GM21447 (cell line): ENCODE measurements at regions not wholly inside any gene's neighbourhood (a gene's known extent, or its start where the extent isn't known, plus 50 kb on each side); places are given as distances from the start of the nearest gene placed in this dataset.
"Not testable (repeated sequence)": the region's sequence is repeated elsewhere in the genome, so short reads cannot be mapped to it uniquely, and the experiment has no call there.

Experiments used
- ATAC-seq: cut with Tn5 transposase; IDR thresholded peaks from one replicate; pipeline ENCODE4 v1.9.1; 2021; ENCODE audit not compliant: unreplicated experiment

- no peak for ATAC-seq
These were observed 457.0 kb downstream of the EPM2A start for GRCh38 chr6:145278163-145278807.

GRCh38 chr6:145279551-145279950 is 455.8 kb downstream of the EPM2A start:
- no peak for ATAC-seq

GRCh38 chr6:145279993-145280392 is 455.3 kb downstream of the EPM2A start:
- ATAC-seq = no peak

GRCh38 chr6:145283209-145283608 is 452.1 kb downstream of the EPM2A start:
- not testable (repeated sequence) for ATAC-seq

- no peak for ATAC-seq
These were observed 451.5 kb downstream of the EPM2A start for GRCh38 chr6:145283856-145284255.

GRCh38 chr6:145286916-145287315 is 448.4 kb downstream of the EPM2A start:
- ATAC-seq = no peak

- no peak for ATAC-seq
These were observed 445.7 kb downstream of the EPM2A start for GRCh38 chr6:145289573-145289972.

DNA sequence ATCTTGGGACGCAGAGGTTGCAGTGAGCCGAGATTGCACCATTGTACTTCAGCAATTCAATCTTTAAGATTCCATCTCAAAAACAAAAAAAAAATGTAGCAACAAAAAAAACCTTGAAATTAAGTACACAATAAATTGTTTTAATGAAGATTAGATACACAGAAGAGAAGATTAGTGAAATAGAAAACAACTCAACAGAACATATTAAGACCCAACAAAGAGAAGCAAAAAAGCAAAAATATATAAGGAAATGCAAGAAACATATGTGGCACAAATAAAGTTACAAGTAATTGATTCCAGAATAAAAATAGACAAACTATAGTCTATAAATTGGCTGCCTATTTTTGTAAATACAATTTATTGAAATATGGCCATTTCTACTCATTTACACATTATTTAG is 445.2 kb downstream of the EPM2A start:
- ATAC-seq = no peak

DNA sequence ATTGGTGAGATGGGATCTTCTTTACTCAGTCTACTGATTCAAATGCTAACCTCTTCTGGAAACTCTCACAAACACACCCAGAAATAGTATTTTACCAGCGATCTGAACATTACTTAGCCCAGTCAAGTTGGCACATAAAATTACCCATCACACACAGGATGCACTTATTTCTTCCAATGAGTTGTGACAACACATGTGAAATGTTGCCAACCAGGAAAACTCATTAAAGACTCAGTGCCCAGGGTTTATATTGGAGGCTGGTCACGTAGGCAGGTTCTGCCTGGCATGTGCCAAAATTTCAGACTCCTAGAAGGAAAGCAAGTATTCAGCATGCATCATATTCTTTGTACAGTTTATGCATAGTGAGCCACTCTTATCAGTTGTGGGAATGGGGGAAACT is 443.3 kb downstream of the EPM2A start:
- ATAC-seq = no peak

DNA sequence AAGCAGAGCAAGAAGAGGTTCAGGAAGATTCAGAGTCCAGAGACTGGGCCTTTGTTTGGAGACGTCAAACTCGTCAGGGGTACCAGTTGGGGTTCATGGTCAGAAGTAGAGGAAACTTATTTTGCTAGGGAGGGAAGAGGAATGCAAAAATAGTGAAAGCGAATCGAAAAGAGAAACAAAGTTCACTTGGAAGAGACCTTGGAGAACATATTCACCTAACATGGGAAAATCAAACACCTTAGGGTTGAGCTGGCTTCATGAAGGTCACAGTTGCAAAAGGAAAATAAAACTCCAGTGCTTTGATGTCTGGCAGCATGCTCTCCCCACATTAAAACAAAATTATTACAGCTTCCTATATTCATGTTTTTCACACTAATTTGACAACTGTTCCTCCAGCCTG is 440.4 kb downstream of the EPM2A start:
- ATAC-seq = no peak

DNA sequence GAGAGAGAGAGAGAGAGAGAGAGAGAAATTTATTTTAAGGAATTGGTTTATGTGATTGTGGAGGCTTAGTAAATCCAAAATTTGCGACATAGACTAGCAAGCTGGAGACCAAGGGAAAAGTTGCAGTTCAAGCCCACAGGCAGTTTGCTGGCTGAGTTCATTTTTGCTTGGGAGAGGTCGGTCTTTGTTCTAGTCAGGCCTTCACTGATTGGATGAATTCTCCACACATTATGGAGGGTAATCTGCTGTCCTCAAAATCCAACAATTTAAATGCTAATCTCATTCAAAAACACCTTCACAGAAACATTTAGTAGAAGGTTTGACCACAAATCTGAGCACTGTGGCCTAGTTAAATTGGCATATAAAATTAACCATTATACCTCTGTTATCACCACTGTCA is 439.6 kb downstream of the EPM2A start:
- ATAC-seq = no peak

- no peak for ATAC-seq
These were observed 429.6 kb downstream of the EPM2A start for GRCh38 chr6:145305670-145306069.

DNA sequence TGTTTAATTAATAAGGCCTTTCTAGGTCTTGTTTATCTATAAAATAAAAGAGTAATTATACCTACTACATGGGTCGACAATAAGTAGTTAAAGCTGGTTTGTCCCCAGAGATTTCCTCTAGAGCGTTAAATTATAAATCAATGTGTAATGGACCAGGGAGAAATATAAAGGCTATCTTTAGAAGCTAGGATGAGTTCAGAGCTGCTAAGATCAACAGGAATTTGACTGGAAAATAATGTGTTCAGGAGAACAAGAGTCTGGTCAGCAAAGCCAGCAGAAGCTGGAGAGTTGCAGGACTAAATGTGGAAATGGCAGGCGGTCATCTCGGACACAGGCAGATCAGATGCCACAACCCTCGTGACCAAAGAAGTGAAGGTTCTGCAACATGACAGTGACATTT is 428.8 kb downstream of the EPM2A start:
- ATAC-seq = no peak

- ATAC-seq = no peak
These were observed 425.3 kb downstream of the EPM2A start for GRCh38 chr6:145309842-145310535.

- no peak for ATAC-seq
These were observed 422.8 kb downstream of the EPM2A start for GRCh38 chr6:145312481-145312880.

- no peak for ATAC-seq
These were observed 422.1 kb downstream of the EPM2A start for GRCh38 chr6:145313041-145313855.

GRCh38 chr6:145315982-145316600 is 419.2 kb downstream of the EPM2A start:
- no peak for ATAC-seq

DNA sequence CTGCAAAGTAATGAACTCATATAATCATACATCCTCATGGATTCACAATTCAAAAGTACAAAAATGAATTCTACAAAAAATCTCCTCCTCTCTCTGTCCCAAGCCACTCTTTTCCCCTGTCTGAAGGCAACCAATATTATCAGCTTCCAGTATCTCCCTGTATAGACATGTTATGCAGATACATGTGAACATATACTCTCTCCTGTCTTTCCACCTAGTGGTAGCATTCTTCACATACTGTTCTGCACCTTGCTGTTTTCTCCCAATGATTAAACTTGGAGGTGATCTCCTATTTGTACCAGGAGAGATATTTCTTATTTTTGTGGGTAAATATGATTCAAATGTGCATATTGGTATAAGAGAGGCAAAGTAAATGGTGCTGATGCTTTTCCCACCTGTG is 416.4 kb downstream of the EPM2A start:
- no peak for ATAC-seq

- no peak for ATAC-seq
These were observed 415.7 kb downstream of the EPM2A start for GRCh38 chr6:145319605-145320004.

DNA sequence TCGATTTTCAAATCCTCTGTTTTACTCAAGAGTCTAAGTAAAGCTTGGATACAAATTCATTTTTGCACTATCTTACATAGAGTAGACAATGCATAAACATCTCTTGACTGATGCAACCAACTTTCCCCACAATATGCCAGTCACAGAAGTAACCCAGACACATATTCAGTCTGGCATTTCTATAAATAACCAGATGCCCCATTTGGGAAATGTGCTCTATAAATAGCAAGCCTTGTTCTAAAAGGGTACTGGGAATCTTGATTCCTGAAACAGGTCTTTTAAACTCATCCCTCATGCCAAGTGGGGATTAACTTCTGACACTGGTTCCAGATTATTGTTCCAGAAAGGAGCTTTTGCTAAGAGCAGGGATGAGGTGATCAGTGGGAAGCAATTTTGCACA is 411.7 kb downstream of the EPM2A start:
- ATAC-seq = no peak

- ATAC-seq = no peak
These were observed 407.7 kb downstream of the EPM2A start for GRCh38 chr6:145327586-145327985.

DNA sequence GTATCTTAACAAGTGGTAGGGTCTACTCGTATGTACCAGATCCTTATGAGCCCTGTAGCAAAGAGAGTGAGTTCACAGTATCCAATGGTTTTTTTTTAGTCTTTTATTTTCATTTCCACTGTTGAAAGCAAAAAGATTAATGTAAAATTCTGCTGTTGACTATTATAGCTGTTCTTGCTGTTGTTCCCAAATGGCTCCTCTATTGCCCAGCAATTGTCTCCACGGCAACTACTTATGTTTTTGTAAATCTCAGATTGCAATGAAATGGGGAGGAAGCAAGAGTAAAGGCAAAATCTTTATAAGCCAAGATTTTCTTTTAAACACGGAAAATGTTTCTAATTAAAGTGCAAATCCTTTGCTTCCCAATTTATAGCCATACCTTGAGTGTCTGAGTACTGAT is 406.1 kb downstream of the EPM2A start:
- ATAC-seq = no peak
